ENCODE measurements at regions not wholly inside any gene's neighbourhood (a gene's known extent, or its start where the extent isn't known, plus 50 kb on each side); places are given as distances from the start of the nearest gene placed in this dataset.

GRCh38 chr16:47781673-47782072, 320.5 kb downstream of the PHKB start:
- no peak for DNase-seq (ENCODE audit: low read depth in 4 of 4, low spot score in 1 of 4)

GRCh38 chr16:47780213-47780875, 319.2 kb downstream of the PHKB start:
- DNase-seq (ENCODE audit: low read depth in 4 of 4, low spot score in 1 of 4) = no peak

- DNase-seq (ENCODE audit: low read depth in 4 of 4, low spot score in 1 of 4) = peak in 1 of 4 experiments; percentile 6
Measured at GRCh38 chr16:47779201-47780016, 318.3 kb downstream of the PHKB start.

- no peak for DNase-seq (ENCODE audit: low read depth in 4 of 4, low spot score in 1 of 4)
Measured at GRCh38 chr16:47778106-47778801, 317.1 kb downstream of the PHKB start.

- DNase-seq (ENCODE audit: low read depth in 4 of 4, low spot score in 1 of 4) = no peak
Measured at GRCh38 chr16:47777220-47777619, 316.1 kb downstream of the PHKB start.

- DNase-seq (ENCODE audit: low read depth in 4 of 4, low spot score in 1 of 4) = no peak
Measured at GRCh38 chr16:47774661-47775060, 313.5 kb downstream of the PHKB start.

- no peak for DNase-seq (ENCODE audit: low read depth in 4 of 4, low spot score in 1 of 4)
Measured at GRCh38 chr16:47753659-47754058, 292.5 kb downstream of the PHKB start.
